Hepatocyte (in vitro differentiated cells): ENCODE measurements at regions not wholly inside any gene's neighbourhood (a gene's known extent, or its start where the extent isn't known, plus 50 kb on each side); places are given as distances from the start of the nearest gene placed in this dataset.

ENCODE experiments used
- CTCF ChIP-seq: fragments of 200-600 bp; sonication (generic); IDR thresholded peaks from 2 replicates; pipeline ENCODE4 v1.5.1; 2016; ENCODE audit warnings: antibody characterized with exemption, mild to moderate bottlenecking; ENCODE audit not compliant: poor library complexity
- EZH2 ChIP-seq: fragments of 200-600 bp; sonication (generic); IDR thresholded peaks from 2 replicates; pipeline ENCODE4 v1.6.1; 2016; ENCODE audit warnings: antibody characterized with exemption, mild to moderate bottlenecking, borderline replicate concordance
- EZH2phosphoT487 ChIP-seq: fragments of 200-600 bp; sonication (generic); IDR thresholded peaks from one replicate; pipeline ENCODE4 v1.6.1; 2018; ENCODE audit warnings: antibody characterized with exemption, mild to moderate bottlenecking, low read depth, moderate library complexity; ENCODE audit not compliant: unreplicated experiment, severe bottlenecking

- TF ChIP-seq CTCF, result no peak
- no peak for TF ChIP-seq EZH2phosphoT487
- no peak for TF ChIP-seq EZH2
Measured at GRCh38 chr6:131412960-131413830, 159.8 kb upstream of the ARG1 start.
